Fibroblast of mammary gland (primary cell): ENCODE measurements at regions not wholly inside any gene's neighbourhood (a gene's known extent, or its start where the extent isn't known, plus 50 kb on each side); places are given as distances from the start of the nearest gene placed in this dataset.

Experiments
- DNase-seq: peaks from one replicate; pipeline ENCODE4 v3.0.0-alpha.2; 2010; ENCODE audit warnings: low read depth
- H3K4me3 ChIP-seq: 2 replicates; pipeline ENCODE4 v1.5.1; 2011; ENCODE audit warnings: low read depth, mild to moderate bottlenecking, low read length, moderate library complexity; ENCODE audit not compliant: control insufficient read depth
- TF ChIP-seq, protein P1 (sequence below): conservative IDR thresholded peaks from 2 replicates; pipeline ENCODE4 v1.5.1; 2011; ENCODE audit warnings: low read depth, low read length, inconsistent platforms; ENCODE audit not compliant: control insufficient read depth, insufficient read depth

DNA sequence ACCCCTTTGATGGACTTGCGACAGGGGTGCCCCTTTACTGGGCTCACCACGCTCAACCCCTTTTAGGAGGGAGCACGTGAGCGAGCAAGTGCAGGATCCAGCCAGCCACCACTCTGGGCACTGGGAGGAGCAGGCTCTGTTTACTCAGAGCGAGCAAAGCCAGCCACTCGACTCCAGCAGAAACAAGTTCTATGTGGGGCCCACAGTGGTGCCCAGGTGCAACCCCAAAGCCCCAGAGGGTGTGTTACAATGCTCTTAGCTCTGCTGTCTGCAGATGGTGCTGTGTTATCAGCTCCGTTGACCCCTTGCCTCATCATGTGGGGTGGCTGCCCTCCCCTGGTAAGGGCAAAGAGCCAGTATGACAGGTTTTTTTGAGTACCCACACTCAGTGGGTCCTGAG lies 120.3 kb upstream of the SUCLG2 start:
- TF ChIP-seq, protein P1, sequence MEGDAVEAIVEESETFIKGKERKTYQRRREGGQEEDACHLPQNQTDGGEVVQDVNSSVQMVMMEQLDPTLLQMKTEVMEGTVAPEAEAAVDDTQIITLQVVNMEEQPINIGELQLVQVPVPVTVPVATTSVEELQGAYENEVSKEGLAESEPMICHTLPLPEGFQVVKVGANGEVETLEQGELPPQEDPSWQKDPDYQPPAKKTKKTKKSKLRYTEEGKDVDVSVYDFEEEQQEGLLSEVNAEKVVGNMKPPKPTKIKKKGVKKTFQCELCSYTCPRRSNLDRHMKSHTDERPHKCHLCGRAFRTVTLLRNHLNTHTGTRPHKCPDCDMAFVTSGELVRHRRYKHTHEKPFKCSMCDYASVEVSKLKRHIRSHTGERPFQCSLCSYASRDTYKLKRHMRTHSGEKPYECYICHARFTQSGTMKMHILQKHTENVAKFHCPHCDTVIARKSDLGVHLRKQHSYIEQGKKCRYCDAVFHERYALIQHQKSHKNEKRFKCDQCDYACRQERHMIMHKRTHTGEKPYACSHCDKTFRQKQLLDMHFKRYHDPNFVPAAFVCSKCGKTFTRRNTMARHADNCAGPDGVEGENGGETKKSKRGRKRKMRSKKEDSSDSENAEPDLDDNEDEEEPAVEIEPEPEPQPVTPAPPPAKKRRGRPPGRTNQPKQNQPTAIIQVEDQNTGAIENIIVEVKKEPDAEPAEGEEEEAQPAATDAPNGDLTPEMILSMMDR, result no peak
- DNase-seq, result no peak
- no peak overlapping the region for H3K4me3 ChIP-seq

DNA sequence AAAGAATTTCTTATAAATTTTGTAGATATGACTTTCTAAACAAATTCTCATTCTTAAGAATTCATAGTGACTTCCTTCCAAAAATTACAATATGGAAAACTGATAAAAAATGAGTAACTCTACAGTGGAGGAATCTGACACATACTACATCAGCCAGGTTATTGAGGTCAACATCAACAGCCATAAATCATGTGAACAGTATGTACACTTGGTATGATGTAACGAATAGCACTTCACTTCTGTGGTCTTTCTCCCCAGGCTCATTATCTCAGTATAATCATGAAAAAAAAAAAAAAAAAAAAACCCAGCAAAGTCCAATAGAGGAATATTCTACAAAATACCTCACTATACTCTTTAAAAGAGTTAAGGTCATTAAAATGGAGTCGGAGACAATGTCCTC lies 111.2 kb upstream of the SUCLG2 start:
- DNase-seq, result no peak
- H3K4me3 ChIP-seq, result no peak overlapping the region
- TF ChIP-seq, protein P1, result no peak

DNA sequence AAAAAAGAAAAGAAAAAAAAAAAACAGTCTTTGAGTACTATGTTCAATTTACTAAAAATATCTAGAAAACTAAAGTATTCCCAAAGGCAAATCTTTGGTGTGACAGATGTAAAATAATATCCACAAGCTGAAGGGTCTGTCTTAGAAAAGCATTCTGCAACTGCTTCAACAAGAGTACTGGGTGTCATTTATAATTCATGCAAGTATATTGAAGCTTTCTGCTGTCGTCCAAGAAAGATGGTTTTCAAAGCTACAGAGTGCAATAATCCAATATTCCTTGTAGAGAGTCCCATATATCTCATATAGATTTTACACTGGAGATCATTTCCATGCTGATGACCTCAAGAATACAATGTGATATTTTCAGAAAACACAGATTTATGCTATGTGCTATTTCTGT lies 90.9 kb upstream of the SUCLG2 start:
- DNase-seq, result no peak
- TF ChIP-seq, protein P1, result no peak
- H3K4me3 ChIP-seq, result no peak overlapping the region

DNA sequence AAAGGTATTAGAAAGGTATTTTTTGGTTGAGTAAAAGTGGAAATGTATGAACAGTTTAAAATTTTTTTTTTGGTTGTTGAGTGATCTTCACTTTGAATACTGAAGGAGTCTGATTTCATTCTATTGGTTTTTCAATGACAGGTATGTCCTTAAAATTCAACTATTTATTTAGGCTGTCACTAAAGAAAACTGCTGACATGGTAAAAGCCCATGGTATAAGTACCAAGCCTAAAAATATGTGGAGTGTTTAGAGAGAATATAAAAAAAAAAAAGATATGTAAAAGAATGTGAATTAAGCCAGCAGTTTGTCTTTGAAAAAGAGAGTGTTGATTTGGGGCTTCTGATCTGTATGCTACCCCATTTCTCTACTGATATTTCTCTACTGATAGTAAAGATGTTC lies 90.3 kb upstream of the SUCLG2 start:
- no peak for DNase-seq
- no peak overlapping the region for H3K4me3 ChIP-seq
- TF ChIP-seq, protein P1, result no peak

DNA sequence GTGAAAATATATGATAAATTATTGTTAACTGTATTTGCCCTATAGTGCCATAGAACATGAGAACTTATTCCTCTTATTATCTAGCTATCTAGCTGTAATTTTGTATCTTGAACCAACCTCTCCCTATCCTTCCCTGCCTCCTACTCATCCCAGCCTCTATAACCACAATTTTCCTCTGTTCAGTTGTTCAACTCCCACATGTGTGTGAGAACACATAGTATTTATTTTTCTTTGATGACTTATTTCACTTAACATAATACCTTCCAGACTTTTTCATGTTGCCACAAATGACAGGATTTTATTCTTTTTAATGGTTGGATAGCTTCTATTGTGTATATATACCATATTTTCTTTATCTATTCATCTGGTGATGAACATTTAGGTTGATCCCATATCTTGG lies 85.4 kb upstream of the SUCLG2 start:
- no peak overlapping the region for H3K4me3 ChIP-seq
- TF ChIP-seq, protein P1, result no peak

DNA sequence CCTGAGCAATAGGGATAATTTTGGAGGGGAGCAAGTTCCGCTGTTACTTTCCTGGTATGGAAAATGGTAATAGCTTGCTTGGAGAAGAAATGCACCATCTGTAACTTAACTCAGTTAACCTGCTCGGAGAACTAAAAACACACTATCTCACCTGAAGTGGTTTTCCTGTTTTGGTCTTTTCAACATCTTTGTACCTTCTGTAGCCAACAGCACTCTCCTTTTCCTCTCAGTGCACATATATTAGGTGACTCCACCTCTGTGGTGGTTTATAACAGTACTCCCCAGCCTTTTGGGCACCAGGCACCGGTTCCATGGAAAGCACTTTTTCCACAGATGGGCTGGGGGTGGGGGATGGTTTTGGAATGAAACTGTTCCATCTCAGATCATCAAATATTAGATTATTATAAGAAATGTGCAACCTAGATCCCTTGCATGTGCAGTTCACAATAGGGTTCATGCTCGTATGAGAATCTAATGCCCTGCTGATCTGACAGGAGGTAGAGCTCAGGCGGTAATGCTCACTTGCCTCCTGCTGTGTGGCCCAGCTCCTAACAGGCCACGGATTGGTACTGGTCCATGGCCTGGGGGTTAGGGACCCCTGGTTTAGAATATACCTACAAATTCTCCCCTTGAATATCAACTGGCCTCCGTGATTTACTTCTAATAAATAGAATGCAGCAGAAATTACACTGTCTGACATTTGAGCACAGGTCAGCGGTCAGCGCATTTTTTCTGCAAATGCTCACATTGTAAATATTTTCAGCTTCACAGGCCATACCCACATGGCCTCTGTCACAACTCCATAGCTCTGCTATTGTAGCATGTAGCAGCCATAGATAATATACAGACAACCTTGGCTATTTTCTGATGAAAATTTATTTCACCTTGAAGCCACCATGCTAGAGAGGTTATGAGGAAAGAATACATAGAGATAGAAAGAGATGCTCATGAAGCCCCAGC lies 83.8 kb upstream of the SUCLG2 start:
- no peak overlapping the region for H3K4me3 ChIP-seq
- DNase-seq, result no peak
- TF ChIP-seq, protein P1, result no peak

More for the DNA sequence above, 85.4 kb upstream of the SUCLG2 start:
- peak; percentile 21 for DNase-seq
